T47D (cell line): ENCODE measurements at regions not wholly inside any gene's neighbourhood (a gene's known extent, or its start where the extent isn't known, plus 50 kb on each side); places are given as distances from the start of the nearest gene placed in this dataset.
A peak's percentile ranks its signal among the peaks of the same experiment; 100 is the strongest.

Experiments
- DNase-seq, 2 experiments: peaks; one replicate each; pipeline versions ENCODE4 v3.0.0 to v3.0.0-alpha.2; 2011 to 2012; ENCODE audit warnings: low read depth in 1 of 2, low spot score in 1 of 2
- JUND ChIP-seq: IDR thresholded peaks from 2 replicates; pipeline ENCODE4 v1.6.1; 2012; ENCODE audit warnings: low read depth
- in situ Hi-C: cut with HindIII; loops from 2 replicates; pipeline ENCODE4 v1.10.0; 2016; ENCODE audit warnings: low sequenced_read_pairs, low pct_unique_long_range_greater_than_20kb

- DNase-seq = no peak
- TF ChIP-seq JUND = no peak
- in situ Hi-C loops = no loop called here
Observed at GRCh38 chr15:88730751-88731150, 72.5 kb upstream of the ACAN start.

DNA sequence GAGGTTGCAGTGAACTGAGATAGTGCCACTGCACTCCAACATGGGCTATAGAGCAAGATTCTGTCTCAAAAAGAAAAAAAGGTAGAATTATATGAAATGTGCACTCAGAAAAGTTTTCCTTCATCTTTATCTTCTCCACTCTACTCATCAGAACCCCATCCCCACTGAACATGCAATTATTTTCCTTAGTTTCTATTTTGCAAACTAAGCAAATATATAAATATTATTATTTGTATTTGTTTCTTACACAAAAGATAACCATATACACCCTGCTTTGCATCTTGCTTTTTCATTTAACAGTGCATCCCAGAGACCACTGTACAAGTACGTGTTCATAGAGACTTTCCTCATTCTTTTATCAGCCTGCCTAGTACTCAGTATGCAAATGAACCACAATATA lies 68.0 kb upstream of the ACAN start:
- no peak for DNase-seq
- TF ChIP-seq JUND = no peak
- in situ Hi-C loops = no loop called here

DNA sequence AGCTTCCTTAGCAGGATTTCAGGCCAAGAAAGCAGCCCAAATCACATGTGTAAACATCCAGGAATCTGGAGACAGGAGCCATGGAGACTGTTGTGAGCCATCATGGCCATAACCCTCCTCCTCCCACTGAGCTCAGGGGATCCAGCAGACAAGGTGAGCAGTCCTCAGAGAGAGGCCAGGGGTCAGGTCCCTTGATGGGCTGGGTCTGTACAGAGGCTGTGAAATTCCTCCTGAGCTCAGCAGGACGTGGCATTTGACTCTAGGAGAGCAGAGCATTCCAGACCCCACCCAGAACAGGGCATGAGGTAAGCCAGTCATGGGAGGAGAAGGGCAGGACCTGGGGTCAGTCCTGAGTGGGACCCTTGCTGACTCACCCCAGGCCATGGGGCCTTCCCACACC lies 67.0 kb upstream of the ACAN start:
- DNase-seq = no peak
- in situ Hi-C loops = no loop called here
- TF ChIP-seq JUND = no peak

GRCh38 chr15:88738796-88739195 lies 64.4 kb upstream of the ACAN start:
- in situ Hi-C loops = no loop called here

DNA sequence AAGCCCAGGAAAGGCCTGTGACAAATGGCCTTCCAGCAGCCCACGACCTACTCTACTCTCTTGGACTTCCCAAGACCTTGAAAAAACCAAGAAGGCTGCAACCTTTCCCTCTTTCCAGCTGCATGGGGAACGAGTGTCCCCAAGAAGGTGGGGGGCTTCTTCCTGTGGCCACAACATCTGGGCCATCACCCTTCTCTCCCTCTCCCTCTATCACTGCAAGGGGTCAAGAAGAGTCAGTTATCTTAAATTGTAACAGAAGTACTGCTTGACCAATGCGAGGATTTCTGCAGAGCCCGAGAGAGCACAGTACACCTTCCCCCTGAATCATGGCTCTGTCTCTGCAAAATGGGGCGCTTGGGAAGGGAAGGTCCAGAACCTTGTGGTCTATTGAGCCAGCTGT lies 63.7 kb upstream of the ACAN start:
- in situ Hi-C loops = no loop called here
- DNase-seq = no peak
- TF ChIP-seq JUND = no peak

More at GRCh38 chr15:88738796-88739195, 64.4 kb upstream of the ACAN start:
- no peak for TF ChIP-seq JUND
- no peak for DNase-seq

- in situ Hi-C loops = no loop called here
- DNase-seq = no peak
- TF ChIP-seq JUND = no peak
Observed at GRCh38 chr15:88740356-88740755, 62.9 kb upstream of the ACAN start.

GRCh38 chr15:88741046-88741445 lies 62.2 kb upstream of the ACAN start:
- no peak for DNase-seq
- no peak for TF ChIP-seq JUND
- in situ Hi-C loops = no loop called here

DNA sequence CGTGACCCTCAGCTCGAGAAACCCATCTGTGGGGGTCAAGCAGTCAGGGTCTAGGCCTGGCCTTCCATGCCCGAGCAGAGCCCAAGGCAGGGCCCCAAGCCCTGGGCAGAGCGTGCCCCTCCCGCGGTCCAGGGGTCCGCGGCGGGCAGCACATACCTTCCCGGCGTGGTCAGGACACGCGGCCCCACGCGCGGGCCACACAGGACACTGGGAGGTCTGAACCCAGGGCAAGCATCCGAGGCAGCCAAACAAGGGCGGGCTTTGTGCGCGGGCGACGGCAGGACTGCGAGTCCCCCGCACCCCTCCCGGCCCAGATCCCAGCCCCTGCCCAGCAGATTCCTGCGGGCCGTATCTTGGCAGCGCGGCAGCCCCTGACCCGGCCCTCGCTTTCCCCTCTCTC lies 61.6 kb upstream of the ACAN start:
- in situ Hi-C loops = no loop called here
- TF ChIP-seq JUND = no peak
- DNase-seq = no peak

DNA sequence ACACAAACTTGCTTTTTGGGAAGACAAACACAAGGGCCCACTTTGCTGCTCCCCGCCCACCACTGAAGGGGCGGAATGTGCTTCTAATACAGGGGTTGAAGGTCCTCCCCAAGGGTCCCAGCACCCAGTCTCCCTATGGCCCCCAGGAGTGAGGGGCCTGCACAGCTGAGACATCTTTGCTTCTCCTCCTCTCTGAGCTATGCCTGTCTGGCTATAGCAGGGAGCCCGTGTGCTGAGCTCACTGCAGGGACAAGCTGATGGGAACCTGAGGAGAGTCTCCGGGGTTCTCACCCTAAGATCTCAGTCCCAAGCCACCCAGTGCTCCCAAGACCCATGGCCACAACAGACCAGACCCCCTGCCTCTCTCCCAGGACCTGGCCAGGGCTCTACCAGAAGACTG lies 61.1 kb upstream of the ACAN start:
- in situ Hi-C loops = no loop called here
- TF ChIP-seq JUND = no peak
- DNase-seq = no peak

DNA sequence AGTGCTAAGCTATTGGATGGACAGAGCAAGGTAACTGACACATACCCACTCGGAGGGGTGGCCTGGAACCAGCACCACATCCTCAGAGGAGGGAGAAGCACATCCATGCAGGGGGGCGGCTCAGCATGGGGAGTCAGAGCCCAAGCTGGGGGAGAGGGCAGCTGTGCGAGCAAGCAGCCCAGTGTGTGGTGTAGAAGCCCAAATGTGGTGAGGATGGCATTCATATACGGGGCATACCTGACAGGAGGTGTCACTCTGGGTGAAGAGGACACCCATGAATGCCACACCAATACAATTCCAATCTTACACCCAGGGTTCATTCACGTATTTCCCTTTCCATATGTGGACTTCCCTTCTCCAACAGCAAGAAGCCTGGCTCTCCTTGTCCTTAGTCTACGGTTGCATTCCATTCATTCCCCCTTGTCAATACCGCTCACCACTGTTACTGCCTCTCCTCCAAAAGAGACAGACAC lies 58.7 kb upstream of the ACAN start:
- in situ Hi-C loops = no loop called here
- TF ChIP-seq JUND = no peak
- peak; percentile 9 to 18 for DNase-seq

GRCh38 chr15:88745065-88745464 lies 58.2 kb upstream of the ACAN start:
- DNase-seq = no peak
- in situ Hi-C loops = no loop called here
- no peak for TF ChIP-seq JUND

- in situ Hi-C loops = no loop called here
- no peak for DNase-seq
- no peak for TF ChIP-seq JUND
Observed at GRCh38 chr15:88745696-88746095, 57.5 kb upstream of the ACAN start.

DNA sequence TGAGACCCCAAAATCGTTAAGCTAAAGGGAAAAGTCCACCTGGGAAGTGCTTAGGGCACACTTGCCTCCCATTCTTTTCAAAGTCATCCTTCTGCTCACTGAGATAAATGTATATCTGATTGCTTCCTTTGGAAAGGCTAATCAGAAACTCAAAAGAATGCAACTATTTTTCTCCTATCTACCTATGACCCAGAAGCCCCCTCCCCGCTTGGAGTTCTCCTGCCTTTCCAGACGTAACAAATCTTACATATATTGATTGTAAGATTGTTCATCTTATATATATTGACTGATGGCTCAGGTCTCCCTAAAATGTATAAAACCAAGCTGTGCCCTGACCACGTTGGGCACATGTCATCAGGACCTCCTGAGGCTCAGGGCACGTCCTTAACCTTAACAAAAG lies 56.8 kb upstream of the ACAN start:
- DNase-seq = no peak
- TF ChIP-seq JUND = no peak
- in situ Hi-C loops = no loop called here

- in situ Hi-C loops = no loop called here
- DNase-seq = no peak
- no peak for TF ChIP-seq JUND
Observed at GRCh38 chr15:88747111-88747510, 56.1 kb upstream of the ACAN start.

- TF ChIP-seq JUND = no peak
- no peak for DNase-seq
- in situ Hi-C loops = no loop called here
Observed at GRCh38 chr15:88747631-88748030, 55.6 kb upstream of the ACAN start.
